AG04450 (cell line): ENCODE measurements at regions not wholly inside any gene's neighbourhood (a gene's known extent, or its start where the extent isn't known, plus 50 kb on each side); places are given as distances from the start of the nearest gene placed in this dataset.

Experiments used
- CTCF ChIA-PET: fragments of 300-600, 350-600 bp; formaldehyde crosslinking; extraction: SDS; loops from one replicate; lab custom pipeline; 2022; ENCODE audit warnings: antibody characterized with exemption, inconsistent platforms; lab: Charles Lee
- POLR2A ChIA-PET: fragments of 350-600 bp; formaldehyde crosslinking; extraction: SDS; loops from one replicate; lab custom pipeline; 2021; ENCODE audit warnings: antibody characterized with exemption, inconsistent platforms; lab: Yijun Ruan, JAX
- DNase-seq: peaks from one replicate; pipeline ENCODE4 v3.0.0-alpha.2; 2011; ENCODE audit warnings: low read depth, low spot score
- H3K27ac ChIP-seq: one replicate; pipeline ENCODE4 v1.5.1; 2012; ENCODE audit warnings: low read depth, low read length, control low read depth
- H3K27me3 ChIP-seq: one replicate; pipeline ENCODE4 v1.6.0; 2012; ENCODE audit warnings: low read length; ENCODE audit not compliant: control insufficient read depth, insufficient read depth
- H3K4me3 ChIP-seq: 2 replicates; pipeline ENCODE4 v1.5.1; 2011; ENCODE audit warnings: mild to moderate bottlenecking, low read depth, low read length, control low read depth
- H3K9me3 ChIP-seq: 2 replicates; pipeline ENCODE4 v1.5.1; 2012; ENCODE audit warnings: low read length; ENCODE audit not compliant: control insufficient read depth, insufficient read depth
- CTCF ChIP-seq: IDR thresholded peaks from 2 replicates; pipeline ENCODE4 v1.5.1; 2011; ENCODE audit warnings: low read depth, low read length, control low read depth, inconsistent platforms

- CTCF ChIA-PET: no interaction called here
Measured at GRCh38 chr22:27131346-27131745, 474.0 kb downstream of the MIAT start.

GRCh38 chr22:27132400-27132799 is 475.0 kb downstream of the MIAT start:
- ChIA-PET POLR2A (no interaction called here), CTCF (no interaction called here)
- no peak for TF ChIP-seq CTCF
- Histone ChIP-seq H3K27ac (no peak overlapping the region), H3K27me3 (peaks cover 3% of the 10 kb centered on the region), H3K9me3 (peaks cover 7% of the 10 kb centered on the region), H3K4me3 (no peak overlapping the region)
- DNase-seq: no peak

More at GRCh38 chr22:27131346-27131745, 474.0 kb downstream of the MIAT start:
- no peak for TF ChIP-seq CTCF
- POLR2A ChIA-PET: no interaction called here
- Histone ChIP-seq H3K27ac (no peak overlapping the region), H3K9me3 (no peaks in the 10 kb centered on the region; the same call in none of the 2 replicates), H3K27me3 (peaks cover 8% of the 10 kb centered on the region), H3K4me3 (no peak overlapping the region)
- no peak for DNase-seq

GRCh38 chr22:27133019-27133431 is 475.6 kb downstream of the MIAT start:
- no peak for DNase-seq
- Histone ChIP-seq H3K9me3 (peaks cover 7% of the 10 kb centered on the region), H3K27ac (no peak overlapping the region), H3K27me3 (no peaks in the 10 kb centered on the region), H3K4me3 (no peak overlapping the region)
- POLR2A ChIA-PET: no interaction called here
- TF ChIP-seq CTCF: no peak
- CTCF ChIA-PET: no interaction called here

GRCh38 chr22:27133681-27134314 is 476.4 kb downstream of the MIAT start:
- DNase-seq: no peak
- Histone ChIP-seq H3K27ac (no peak overlapping the region), H3K4me3 (no peak overlapping the region), H3K9me3 (peaks cover 7% of the 10 kb centered on the region), H3K27me3 (no peaks in the 10 kb centered on the region)
- no peak for TF ChIP-seq CTCF
- ChIA-PET CTCF (no interaction called here), POLR2A (interaction anchor here (0.6 kb wide), 1 partner anchor 69 kb away, joined by 6 read pairs; no protein-coding TSS in a partner anchor)

GRCh38 chr22:27134315-27134701 is 476.9 kb downstream of the MIAT start:
- Histone ChIP-seq H3K27me3 (no peaks in the 10 kb centered on the region), H3K27ac (no peak overlapping the region), H3K4me3 (no peak overlapping the region), H3K9me3 (peaks cover 7% of the 10 kb centered on the region)
- POLR2A ChIA-PET: no interaction called here
- TF ChIP-seq CTCF: no peak
- no peak for DNase-seq
- CTCF ChIA-PET: no interaction called here
